IPS-18a (cell line): ENCODE measurements at regions not wholly inside any gene's neighbourhood (a gene's known extent, or its start where the extent isn't known, plus 50 kb on each side); places are given as distances from the start of the nearest gene placed in this dataset.
"Not testable (repeated sequence)": the region's sequence is repeated elsewhere in the genome, so short reads cannot be mapped to it uniquely, and the experiment has no call there.

Experiments used
- H3K27ac ChIP-seq: one replicate; pipeline ENCODE4 v1.5.1; 2013; ENCODE audit warnings: low read length
- H3K27me3 ChIP-seq: one replicate; pipeline ENCODE4 v1.6.1; 2013; ENCODE audit warnings: mild to moderate bottlenecking, low read length; ENCODE audit not compliant: control insufficient read depth, insufficient read depth
- H3K36me3 ChIP-seq: one replicate; pipeline ENCODE4 v1.6.1; 2013; ENCODE audit warnings: low read depth, low read length; ENCODE audit not compliant: control insufficient read depth
- H3K4me1 ChIP-seq: one replicate; pipeline ENCODE4 v1.6.1; 2013; ENCODE audit warnings: low read depth, low read length; ENCODE audit not compliant: control insufficient read depth
- H3K4me3 ChIP-seq: one replicate; pipeline ENCODE4 v1.5.1; 2013; ENCODE audit warnings: low read length
- H3K9ac ChIP-seq: one replicate; pipeline ENCODE4 v1.6.1; 2013; ENCODE audit warnings: mild to moderate bottlenecking, low read length, moderate library complexity
- H3K9me3 ChIP-seq: one replicate; pipeline ENCODE4 v1.6.1; 2013; ENCODE audit warnings: low read depth, low read length; ENCODE audit not compliant: control insufficient read depth

DNA sequence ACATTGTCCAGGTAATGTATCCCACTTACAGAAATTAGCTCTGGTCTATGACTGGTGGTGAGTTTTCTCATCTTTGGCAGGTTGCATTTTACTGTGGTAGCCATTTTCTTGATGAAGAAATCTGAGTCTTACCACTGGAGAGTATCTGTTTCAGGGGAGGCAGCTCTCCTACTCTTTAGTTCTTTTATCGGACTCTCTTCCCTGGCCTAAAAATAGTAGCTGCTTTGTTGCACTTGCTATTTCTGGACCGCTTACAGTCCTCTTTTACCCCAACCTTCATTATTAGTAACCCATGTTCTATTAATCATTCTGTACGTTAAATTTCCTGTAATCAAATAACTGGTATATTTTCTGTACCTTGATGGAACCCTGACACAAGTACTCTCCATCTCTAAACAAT lies 720.8 kb downstream of the PLA2G4A start:
- no peaks in the 10 kb centered on the region for H3K4me1 ChIP-seq
- no peaks in the 10 kb centered on the region for H3K27me3 ChIP-seq

DNA sequence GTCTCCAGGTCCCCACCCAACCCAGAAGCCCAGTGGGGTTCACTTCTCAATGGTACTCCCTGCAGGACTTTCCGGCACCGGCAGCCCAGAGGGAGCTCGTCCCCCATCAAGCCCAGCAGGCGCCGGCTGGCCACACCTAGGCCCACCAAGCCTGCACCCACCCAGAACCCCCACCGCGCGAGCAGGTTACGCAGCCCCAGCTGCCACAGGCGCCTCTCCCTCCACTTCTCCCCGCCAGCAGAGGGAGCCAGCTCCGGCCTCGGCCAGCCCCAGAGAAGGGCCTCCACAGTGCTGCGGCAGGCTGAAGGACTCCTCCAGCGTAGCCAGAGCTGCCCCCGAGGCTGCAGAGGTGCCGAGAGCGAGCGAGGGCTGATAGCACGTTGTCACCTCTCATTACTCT lies 722.3 kb downstream of the PLA2G4A start:
- no peak overlapping the region for H3K27ac ChIP-seq
- H3K4me1 ChIP-seq = no peaks in the 10 kb centered on the region
- no peaks in the 10 kb centered on the region for H3K27me3 ChIP-seq
- H3K36me3 ChIP-seq = no peaks in the 10 kb centered on the region
- no peaks in the 10 kb centered on the region for H3K9me3 ChIP-seq
- no peak overlapping the region for H3K9ac ChIP-seq
- no peak overlapping the region for H3K4me3 ChIP-seq

More for the DNA sequence above, 720.8 kb downstream of the PLA2G4A start:
- Histone ChIP-seq H3K9me3 (no peaks in the 10 kb centered on the region), H3K9ac (no peak overlapping the region), H3K4me3 (no peak overlapping the region), H3K36me3 (no peaks in the 10 kb centered on the region), H3K27ac (no peak overlapping the region)

DNA sequence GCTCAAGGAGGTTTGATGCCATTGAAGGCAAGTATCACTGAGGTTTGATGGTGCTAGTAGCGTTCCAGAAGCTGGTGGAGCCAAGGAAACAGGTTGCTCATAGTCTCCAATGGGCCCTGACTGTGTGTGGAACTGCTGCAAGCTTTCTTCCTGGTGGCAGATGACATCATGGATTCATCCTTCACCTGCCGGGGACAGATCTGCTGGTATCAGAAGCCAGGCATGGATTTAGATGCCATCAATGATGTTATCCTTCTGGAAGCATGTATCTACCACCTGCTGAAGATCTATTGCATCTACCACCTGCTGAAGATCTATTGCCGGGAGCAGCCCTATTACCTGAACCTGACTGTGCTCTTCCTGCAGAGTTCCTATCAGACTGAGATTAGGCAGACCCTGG lies 734.4 kb downstream of the PLA2G4A start:
- Histone ChIP-seq H3K9ac (no peak overlapping the region), H3K4me3 (no peak overlapping the region), H3K27me3 (no peaks in the 10 kb centered on the region), H3K9me3 (no peaks in the 10 kb centered on the region), H3K4me1 (no peaks in the 10 kb centered on the region), H3K27ac (no peak overlapping the region), H3K36me3 (no peaks in the 10 kb centered on the region)

DNA sequence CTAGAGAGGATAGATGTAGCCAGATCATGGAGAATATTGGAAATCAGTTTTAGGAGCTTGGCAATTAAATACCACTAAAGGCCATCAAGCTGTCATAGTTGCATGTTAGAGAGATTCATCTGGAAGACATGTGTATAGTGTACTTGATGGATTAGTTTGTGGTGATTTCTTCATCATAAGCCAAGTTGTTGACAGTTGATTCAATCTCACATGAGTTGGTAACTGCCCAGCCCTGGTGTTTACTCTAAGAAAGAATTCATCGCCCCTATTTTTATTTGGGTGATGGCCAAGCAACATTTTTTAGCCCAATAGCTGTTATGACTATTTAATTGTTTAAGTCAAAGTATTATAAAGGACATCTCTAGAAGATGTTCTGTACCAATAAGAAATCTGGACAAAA lies 737.6 kb downstream of the PLA2G4A start:
- Histone ChIP-seq H3K27me3 (no peaks in the 10 kb centered on the region), H3K9me3 (no peaks in the 10 kb centered on the region), H3K4me3 (no peak overlapping the region), H3K36me3 (no peaks in the 10 kb centered on the region), H3K27ac (no peak overlapping the region), H3K4me1 (no peaks in the 10 kb centered on the region), H3K9ac (no peak overlapping the region)

DNA sequence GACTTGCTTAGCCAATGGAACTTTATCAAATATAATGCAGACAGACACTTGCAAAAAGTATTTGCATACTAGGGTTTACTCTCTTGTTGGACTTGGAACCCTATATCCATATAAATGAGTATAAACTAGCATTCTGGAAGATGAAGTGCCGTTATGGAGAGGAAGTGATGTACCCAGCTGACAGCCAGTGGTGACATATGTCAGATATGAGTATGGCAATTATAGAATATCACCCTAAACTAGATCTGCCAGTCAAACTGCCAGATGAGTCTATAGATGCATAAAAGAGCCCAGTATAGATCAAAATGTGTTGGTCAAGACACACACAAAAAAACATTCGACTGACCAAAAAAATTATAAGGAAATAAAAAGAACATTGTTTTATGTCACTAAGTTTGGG lies 739.3 kb downstream of the PLA2G4A start:
- H3K36me3 ChIP-seq = no peaks in the 10 kb centered on the region
- no peaks in the 10 kb centered on the region for H3K27me3 ChIP-seq
- no peak overlapping the region for H3K9ac ChIP-seq
- H3K9me3 ChIP-seq = no peaks in the 10 kb centered on the region
- no peak overlapping the region for H3K4me3 ChIP-seq
- no peak overlapping the region for H3K27ac ChIP-seq
- no peaks in the 10 kb centered on the region for H3K4me1 ChIP-seq

DNA sequence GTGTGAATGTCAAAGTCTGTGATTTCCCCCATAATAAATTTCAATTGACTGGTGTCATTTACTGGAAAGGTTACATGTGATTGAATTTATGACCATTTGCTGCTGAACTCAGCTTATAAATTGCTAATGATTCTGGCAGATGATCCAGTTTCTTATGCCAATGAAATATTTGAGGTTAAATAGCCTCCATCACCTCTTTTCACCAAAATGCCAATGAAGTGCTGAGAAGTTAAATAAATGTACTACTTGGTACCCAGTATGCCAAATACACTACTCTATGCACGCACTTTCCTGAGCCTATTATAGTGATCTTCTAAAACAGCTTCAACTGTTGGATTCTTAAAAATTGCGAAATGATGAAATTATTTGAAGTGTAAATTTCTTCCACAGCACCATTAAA lies 741.4 kb downstream of the PLA2G4A start:
- no peak overlapping the region for H3K27ac ChIP-seq
- no peaks in the 10 kb centered on the region for H3K9me3 ChIP-seq
- no peaks in the 10 kb centered on the region for H3K36me3 ChIP-seq
- no peak overlapping the region for H3K9ac ChIP-seq
- H3K27me3 ChIP-seq = no peaks in the 10 kb centered on the region
- no peak overlapping the region for H3K4me3 ChIP-seq
- H3K4me1 ChIP-seq = no peaks in the 10 kb centered on the region

DNA sequence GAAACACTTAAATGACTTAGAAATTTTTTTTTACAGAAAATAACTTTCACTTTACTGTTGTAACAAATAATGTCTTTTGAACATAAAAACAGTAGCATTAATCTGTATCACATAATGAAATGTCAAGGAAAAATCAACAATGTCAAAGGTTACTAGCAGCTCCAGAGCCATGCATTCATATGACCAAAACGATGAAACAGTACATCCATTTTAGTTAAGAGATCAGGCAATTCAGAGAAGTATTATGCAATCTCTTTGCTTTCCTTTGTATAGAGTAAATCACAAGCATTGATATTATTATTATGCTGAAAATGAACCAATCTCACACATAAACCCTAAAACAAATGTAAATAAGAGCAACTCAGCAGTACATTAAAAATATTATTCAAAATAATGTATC lies 748.9 kb downstream of the PLA2G4A start:
- no peaks in the 10 kb centered on the region for H3K27me3 ChIP-seq
- H3K9me3 ChIP-seq = no peaks in the 10 kb centered on the region

DNA sequence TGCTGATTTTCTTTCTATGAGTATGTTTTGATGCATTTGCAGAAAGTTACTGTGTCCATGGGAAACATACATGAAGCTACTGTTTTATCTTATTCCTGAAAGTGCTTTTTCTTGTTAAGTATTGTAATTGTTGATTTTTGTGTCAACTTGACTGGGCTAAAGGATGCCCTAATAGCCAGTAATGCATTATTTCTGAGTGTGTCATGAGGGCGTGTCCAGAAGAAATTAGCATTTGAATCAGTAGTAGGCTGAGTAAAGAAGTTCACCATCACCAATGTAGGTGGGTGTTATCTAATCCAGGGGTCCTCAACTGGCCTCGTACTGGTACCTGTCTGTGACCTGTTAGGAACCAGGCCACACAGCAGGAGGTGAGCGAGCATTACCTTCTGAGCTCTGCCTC lies 760.2 kb downstream of the PLA2G4A start:
- Histone ChIP-seq H3K9ac (no peak overlapping the region), H3K27ac (no peak overlapping the region), H3K4me3 (no peak overlapping the region), H3K27me3 (no peaks in the 10 kb centered on the region), H3K4me1 (no peaks in the 10 kb centered on the region), H3K9me3 (no peaks in the 10 kb centered on the region), H3K36me3 (no peaks in the 10 kb centered on the region)

More for the DNA sequence above, 748.9 kb downstream of the PLA2G4A start:
- Histone ChIP-seq H3K9ac (no peak overlapping the region), H3K36me3 (no peaks in the 10 kb centered on the region), H3K27ac (no peak overlapping the region), H3K4me1 (no peaks in the 10 kb centered on the region), H3K4me3 (no peak overlapping the region)

DNA sequence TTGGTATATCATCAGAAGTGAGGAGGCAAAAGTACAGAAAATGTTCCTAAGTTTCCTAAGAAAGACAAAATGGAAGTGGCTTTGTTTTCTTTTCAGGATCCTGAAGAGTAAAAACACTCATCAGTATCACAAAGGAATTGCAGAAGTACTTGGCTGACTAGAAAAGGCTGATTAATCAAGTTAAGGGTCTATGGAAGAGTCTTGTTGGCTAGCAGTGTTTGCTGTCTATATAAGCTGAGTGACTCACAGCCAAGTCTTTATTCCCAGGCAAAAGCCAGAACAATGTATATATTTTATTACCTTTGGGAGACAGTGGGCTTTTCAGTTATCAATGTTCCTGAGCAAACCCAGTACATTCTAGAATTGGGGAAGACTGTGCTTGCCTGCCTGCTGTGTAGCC lies 777.0 kb downstream of the PLA2G4A start:
- H3K4me1 ChIP-seq = peaks cover 14% of the 10 kb centered on the region
- H3K9me3 ChIP-seq = no peaks in the 10 kb centered on the region
- no peaks in the 10 kb centered on the region for H3K36me3 ChIP-seq
- H3K27ac ChIP-seq = no peak overlapping the region
- H3K4me3 ChIP-seq = no peak overlapping the region
- H3K9ac ChIP-seq = no peak overlapping the region
- no peaks in the 10 kb centered on the region for H3K27me3 ChIP-seq

DNA sequence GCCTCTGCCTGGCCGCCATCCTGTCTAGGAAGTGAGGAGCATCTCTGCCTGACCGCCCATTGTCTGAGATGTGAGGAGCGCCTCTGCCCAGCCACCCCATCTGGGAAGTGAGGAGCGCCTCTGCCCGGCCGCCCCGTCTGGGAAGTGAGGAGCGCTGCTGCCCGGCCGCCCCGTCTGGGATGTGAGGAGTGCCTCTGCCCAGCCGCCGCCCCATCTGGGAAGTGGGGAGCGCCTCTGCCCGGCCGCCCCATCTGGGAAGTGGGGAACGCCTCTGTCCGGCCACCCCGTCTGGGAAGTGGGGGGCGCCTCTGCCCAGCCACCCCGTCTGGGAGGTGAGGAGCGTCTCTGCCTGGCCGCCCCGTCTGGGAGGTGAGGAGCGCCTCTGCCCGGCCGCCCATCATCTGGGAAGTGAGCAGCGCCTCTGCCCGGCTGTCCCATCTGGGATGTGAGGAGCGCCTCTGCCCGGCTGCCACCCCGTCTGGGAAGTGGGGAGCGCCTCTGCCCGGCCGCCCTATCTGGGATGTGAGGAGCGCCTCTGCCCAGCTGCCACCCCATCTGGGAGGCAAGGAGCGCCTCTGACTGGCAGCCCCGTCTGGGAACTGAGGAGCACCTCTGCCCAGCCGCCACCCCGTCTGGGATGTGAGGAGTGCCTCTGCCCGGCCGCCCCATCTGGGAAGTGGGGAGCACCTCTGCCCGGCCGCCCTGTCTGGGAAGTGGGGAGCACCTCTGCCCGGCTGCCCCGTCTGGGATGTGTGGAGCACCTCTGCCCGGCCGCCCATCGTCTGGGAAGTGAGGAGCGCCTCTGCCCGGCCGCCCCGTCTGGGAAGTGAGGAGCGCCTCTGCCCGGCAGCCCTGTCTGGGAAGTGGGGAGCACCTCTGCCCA lies 787.3 kb downstream of the PLA2G4A start:
- not testable (repeated sequence) for H3K4me1 ChIP-seq, H3K9ac ChIP-seq, H3K4me3 ChIP-seq, H3K27ac ChIP-seq, H3K9me3 ChIP-seq, H3K27me3 ChIP-seq, H3K36me3 ChIP-seq

DNA sequence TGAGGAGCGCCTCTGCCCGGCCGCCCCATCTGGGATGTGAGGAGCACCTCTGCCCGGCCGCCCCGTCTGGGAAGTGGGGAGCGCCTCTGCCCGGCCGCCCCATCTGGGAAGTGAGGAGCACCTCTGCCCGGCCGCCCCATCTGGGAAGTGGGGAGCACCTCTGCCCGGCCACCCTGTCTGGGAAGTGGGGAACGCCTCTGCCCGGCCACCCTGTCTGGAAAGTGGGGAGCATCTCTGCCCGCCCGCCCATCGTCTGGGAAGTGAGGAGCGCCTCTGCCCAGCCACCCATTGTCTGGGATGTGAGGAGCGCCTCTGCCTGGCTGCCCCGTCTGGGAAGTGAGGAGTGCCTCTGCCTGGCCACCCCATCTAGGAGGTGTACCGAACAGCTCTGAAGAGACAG lies 788.1 kb downstream of the PLA2G4A start:
- not testable (repeated sequence) for H3K27ac ChIP-seq, H3K36me3 ChIP-seq, H3K9ac ChIP-seq, H3K27me3 ChIP-seq, H3K9me3 ChIP-seq, H3K4me3 ChIP-seq, H3K4me1 ChIP-seq

DNA sequence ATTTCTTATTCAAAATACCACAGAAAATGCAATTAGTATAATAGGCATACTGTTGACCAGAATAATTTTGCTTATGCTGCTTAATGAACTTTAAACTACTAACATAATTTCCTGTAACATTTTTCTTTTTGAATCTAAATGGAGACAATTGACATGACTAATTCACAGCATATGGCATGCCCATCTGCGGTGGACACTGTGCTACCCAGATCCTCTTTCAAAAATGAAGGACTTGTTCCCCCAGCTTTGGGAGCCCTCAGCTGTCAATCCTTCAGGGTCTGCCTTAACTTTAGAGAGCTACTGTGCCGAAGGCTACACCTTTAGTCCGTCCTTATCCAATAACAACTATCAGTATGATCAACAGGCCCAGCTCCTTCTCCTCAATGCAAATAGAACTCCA lies 789.0 kb downstream of the PLA2G4A start:
- H3K36me3 ChIP-seq = no peaks in the 10 kb centered on the region
- no peak overlapping the region for H3K9ac ChIP-seq
- H3K4me1 ChIP-seq = peaks cover 6% of the 10 kb centered on the region
- no peaks in the 10 kb centered on the region for H3K27me3 ChIP-seq
- H3K9me3 ChIP-seq = peaks cover 6% of the 10 kb centered on the region
- no peak overlapping the region for H3K4me3 ChIP-seq
- H3K27ac ChIP-seq = no peak overlapping the region
